H1 (cell line): ENCODE measurements at regions not wholly inside any gene's neighbourhood (a gene's known extent, or its start where the extent isn't known, plus 50 kb on each side); places are given as distances from the start of the nearest gene placed in this dataset.

Experiments used
- ATF2 ChIP-seq: IDR thresholded peaks from 2 replicates; pipeline ENCODE4 v1.6.1; 2012; ENCODE audit warnings: low read length, inconsistent platforms
- CHD7 ChIP-seq: fragments of 300-600 bp; sonication (generic); IDR thresholded peaks from 2 replicates; pipeline ENCODE4 v1.7.1; 2012; ENCODE audit warnings: low read length, moderate library complexity, mild to moderate bottlenecking, inconsistent platforms; ENCODE audit not compliant: insufficient replicate concordance
- CTBP2 ChIP-seq: IDR thresholded peaks from 2 replicates; pipeline ENCODE4 v1.7.0; 2011; ENCODE audit warnings: borderline replicate concordance, mild to moderate bottlenecking, moderate library complexity, mixed read lengths, low read length; ENCODE audit not compliant: insufficient read depth, insufficient read length
- SP1 ChIP-seq: IDR thresholded peaks from 2 replicates; pipeline ENCODE4 v1.6.1; 2011; ENCODE audit warnings: low read depth, low read length
- SUZ12 ChIP-seq: fragments of 200-600 bp; sonication (generic); IDR thresholded peaks from 2 replicates; pipeline ENCODE4 v1.6.1; 2012; ENCODE audit warnings: mild to moderate bottlenecking, inconsistent platforms, low read length, moderate library complexity, mixed read lengths

- no peak for TF ChIP-seq CHD7
- no peak for TF ChIP-seq SUZ12
- no peak for TF ChIP-seq ATF2
- no peak for TF ChIP-seq CTBP2
- no peak for TF ChIP-seq SP1
Measured at GRCh38 chr13:80139196-80139595, 201.7 kb downstream of the SPRY2 start (continued).
